Epithelial cell of proximal tubule (primary cell): ENCODE measurements at regions not wholly inside any gene's neighbourhood (a gene's known extent, or its start where the extent isn't known, plus 50 kb on each side); places are given as distances from the start of the nearest gene placed in this dataset.
A peak's percentile ranks its signal among the peaks of the same experiment; 100 is the strongest.

ENCODE experiments used
- DNase-seq: peaks from one replicate; pipeline ENCODE4 v3.0.0-alpha.2; 2011; ENCODE audit warnings: low read depth
- H3K4me3 ChIP-seq: 2 replicates; pipeline ENCODE4 v1.5.1; 2011; ENCODE audit warnings: low read depth, mild to moderate bottlenecking, low read length
- CTCF ChIP-seq: conservative IDR thresholded peaks from 2 replicates; pipeline ENCODE4 v1.5.1; 2012; ENCODE audit warnings: low read depth, mild to moderate bottlenecking, low read length

- H3K4me3 ChIP-seq, result no peak overlapping the region
- TF ChIP-seq CTCF, result no peak
- DNase-seq, result no peak
Observed at GRCh38 chr9:81305561-81306182, 383.7 kb downstream of the TLE1 start.

- no peak for DNase-seq
- no peak for TF ChIP-seq CTCF
- no peak overlapping the region for H3K4me3 ChIP-seq
Observed at GRCh38 chr9:81303658-81304057, 385.7 kb downstream of the TLE1 start.

- no peak overlapping the region for H3K4me3 ChIP-seq
- no peak for TF ChIP-seq CTCF
- DNase-seq, result no peak
Observed at GRCh38 chr9:81293651-81294050, 395.7 kb downstream of the TLE1 start.

- no peak overlapping the region for H3K4me3 ChIP-seq
- no peak for DNase-seq
- TF ChIP-seq CTCF, result no peak
Observed at GRCh38 chr9:81292056-81292805, 397.1 kb downstream of the TLE1 start.

GRCh38 chr9:81289622-81290021 lies 399.7 kb downstream of the TLE1 start:
- no peak for DNase-seq
- H3K4me3 ChIP-seq, result no peak overlapping the region
- no peak for TF ChIP-seq CTCF

- TF ChIP-seq CTCF, result no peak
- no peak for DNase-seq
Observed at GRCh38 chr9:81268048-81268447, 421.3 kb downstream of the TLE1 start.

GRCh38 chr9:81266674-81267073 lies 422.7 kb downstream of the TLE1 start:
- DNase-seq, result peak; percentile 95
- no peak for TF ChIP-seq CTCF
- H3K4me3 ChIP-seq, result no peak overlapping the region

More at GRCh38 chr9:81268048-81268447, 421.3 kb downstream of the TLE1 start:
- no peak overlapping the region for H3K4me3 ChIP-seq
